Lower lobe of right lung (tissue), 2 donors: ENCODE measurements at regions not wholly inside any gene's neighbourhood (a gene's known extent, or its start where the extent isn't known, plus 50 kb on each side); places are given as distances from the start of the nearest gene placed in this dataset.

Source experiments
- ATAC-seq, 2 donors: fragments of 200-7000 bp; cut with Tn5 transposase; one replicate each; pipeline ENCODE4 v1.9.1; 2020 to 2022; ENCODE audit warnings: mild to moderate bottlenecking in 2 of 2, moderate library complexity in 2 of 2
- DNase-seq: peaks from one replicate; pipeline ENCODE4 v3.0.0-alpha.2; 2020
- H3K27ac ChIP-seq: fragments of 200-600 bp; one replicate; pipeline ENCODE4 v1.8.0; 2022
- H3K27me3 ChIP-seq: fragments of 200-600 bp; one replicate; pipeline ENCODE4 v1.8.0; 2022; ENCODE audit warnings: low read depth
- H3K36me3 ChIP-seq: fragments of 200-600 bp; one replicate; pipeline ENCODE4 v1.8.0; 2022; ENCODE audit warnings: mild to moderate bottlenecking
- H3K4me1 ChIP-seq: fragments of 200-600 bp; one replicate; pipeline ENCODE4 v1.8.0; 2022
- H3K4me3 ChIP-seq: fragments of 200-600 bp; one replicate; pipeline ENCODE4 v1.8.0; 2022; ENCODE audit warnings: mild to moderate bottlenecking
- H3K9me3 ChIP-seq: fragments of 200-600 bp; one replicate; pipeline ENCODE4 v1.8.0; 2022
- intact Hi-C: fragments of 100-400 bp; cut with DNase I; formaldehyde crosslinking; loops from one replicate; pipeline ENCODE4 v1.11.0; 2022
- TF ChIP-seq, protein P1 (sequence below): fragments of 200-600 bp; IDR thresholded peaks from one replicate; pipeline ENCODE4 v1.8.0; 2022; ENCODE audit warnings: antibody characterized with exemption, mild to moderate bottlenecking
- donor health status: DM: no; HTN: yes; CAD: no; lungs with severe emphysema.

DNA sequence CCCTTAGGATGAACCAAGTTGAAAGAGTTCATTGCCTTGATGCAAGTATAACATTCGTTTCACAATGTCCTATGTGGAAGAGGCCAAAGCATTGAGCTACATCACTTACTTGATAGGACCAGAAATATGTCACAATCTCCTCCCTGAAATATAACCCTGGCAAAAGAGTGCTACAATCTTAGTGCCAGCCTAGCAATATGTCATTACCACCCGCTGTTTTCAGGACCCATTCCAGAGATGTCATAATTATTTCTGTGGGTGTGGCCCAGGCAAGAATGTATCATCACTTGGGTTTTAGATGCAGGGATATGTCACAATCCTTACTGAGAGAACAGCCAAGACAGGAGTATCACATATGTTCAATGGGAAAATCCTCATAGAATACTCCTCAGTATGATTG is 915.0 kb upstream of the AMELY start:
- Histone ChIP-seq H3K36me3 (no peaks in the 10 kb centered on the region), H3K4me1 (no peaks in the 10 kb centered on the region), H3K27ac (no peak overlapping the region), H3K27me3 (no peaks in the 10 kb centered on the region), H3K4me3 (no peak overlapping the region), H3K9me3 (no peaks in the 10 kb centered on the region)
- intact Hi-C loops: no loop called here
- TF ChIP-seq, protein P1, sequence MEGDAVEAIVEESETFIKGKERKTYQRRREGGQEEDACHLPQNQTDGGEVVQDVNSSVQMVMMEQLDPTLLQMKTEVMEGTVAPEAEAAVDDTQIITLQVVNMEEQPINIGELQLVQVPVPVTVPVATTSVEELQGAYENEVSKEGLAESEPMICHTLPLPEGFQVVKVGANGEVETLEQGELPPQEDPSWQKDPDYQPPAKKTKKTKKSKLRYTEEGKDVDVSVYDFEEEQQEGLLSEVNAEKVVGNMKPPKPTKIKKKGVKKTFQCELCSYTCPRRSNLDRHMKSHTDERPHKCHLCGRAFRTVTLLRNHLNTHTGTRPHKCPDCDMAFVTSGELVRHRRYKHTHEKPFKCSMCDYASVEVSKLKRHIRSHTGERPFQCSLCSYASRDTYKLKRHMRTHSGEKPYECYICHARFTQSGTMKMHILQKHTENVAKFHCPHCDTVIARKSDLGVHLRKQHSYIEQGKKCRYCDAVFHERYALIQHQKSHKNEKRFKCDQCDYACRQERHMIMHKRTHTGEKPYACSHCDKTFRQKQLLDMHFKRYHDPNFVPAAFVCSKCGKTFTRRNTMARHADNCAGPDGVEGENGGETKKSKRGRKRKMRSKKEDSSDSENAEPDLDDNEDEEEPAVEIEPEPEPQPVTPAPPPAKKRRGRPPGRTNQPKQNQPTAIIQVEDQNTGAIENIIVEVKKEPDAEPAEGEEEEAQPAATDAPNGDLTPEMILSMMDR: no peak
- ATAC-seq (no peak), DNase-seq (no peak)

GRCh38 chrY:7825874-7826273 is 914.3 kb upstream of the AMELY start:
- Histone ChIP-seq H3K9me3 (no peaks in the 10 kb centered on the region), H3K4me1 (no peaks in the 10 kb centered on the region), H3K4me3 (no peak overlapping the region), H3K27me3 (no peaks in the 10 kb centered on the region), H3K27ac (no peak overlapping the region), H3K36me3 (no peaks in the 10 kb centered on the region)
- no peak for ATAC-seq
- TF ChIP-seq, protein P1: no peak
- DNase-seq: no peak
- intact Hi-C loops: no loop called here

DNA sequence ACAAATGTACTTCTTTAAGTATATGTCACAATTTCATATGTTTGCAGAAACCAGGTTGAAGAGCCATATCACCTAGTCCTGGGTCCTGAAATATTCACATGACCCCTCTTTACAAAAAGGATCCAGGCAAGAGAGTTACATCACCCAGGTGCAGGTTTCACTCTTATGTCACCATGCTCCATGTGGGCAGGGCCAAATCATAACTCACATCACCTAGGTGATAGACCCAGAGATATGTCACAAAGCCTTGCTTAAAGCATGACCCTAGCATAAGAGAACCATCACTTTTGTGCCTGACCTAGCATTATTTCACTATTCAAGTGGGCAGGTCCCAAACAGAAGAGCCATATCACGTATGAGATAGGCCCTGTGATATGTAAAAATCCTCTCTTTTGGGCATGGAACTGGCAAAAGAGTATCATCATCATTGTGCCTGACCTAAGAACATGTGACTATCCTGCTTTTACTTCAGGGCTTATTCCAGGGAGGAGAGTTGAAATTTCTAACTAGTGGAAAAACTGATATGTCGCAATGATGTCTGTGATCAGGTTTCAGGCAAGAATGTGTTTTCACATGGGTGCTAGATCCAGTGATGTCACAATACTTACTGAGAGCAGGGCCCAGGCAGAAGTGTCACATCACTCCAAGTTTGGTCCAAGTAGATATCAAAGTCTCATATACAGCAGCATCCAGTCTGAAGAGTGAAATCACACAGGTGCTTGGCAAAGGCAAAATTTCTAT is 909.9 kb upstream of the AMELY start:
- no peaks in the 10 kb centered on the region for H3K36me3 ChIP-seq
- intact Hi-C loops: no loop called here
- H3K27me3 ChIP-seq: no peaks in the 10 kb centered on the region
- H3K27ac ChIP-seq: no peak overlapping the region
- ATAC-seq (no peak), DNase-seq (no peak)
- TF ChIP-seq, protein P1: no peak
- H3K4me1 ChIP-seq: no peaks in the 10 kb centered on the region
- H3K9me3 ChIP-seq: no peaks in the 10 kb centered on the region
- H3K4me3 ChIP-seq: no peak overlapping the region

GRCh38 chrY:7818924-7819323 is 907.4 kb upstream of the AMELY start:
- TF ChIP-seq, protein P1: peak; percentile 31
- ATAC-seq: peak in 1 of 2 donors; percentile 42
- no peak overlapping the region for H3K4me3 ChIP-seq
- H3K4me1 ChIP-seq: no peaks in the 10 kb centered on the region
- intact Hi-C loops: no loop called here
- H3K27me3 ChIP-seq: no peaks in the 10 kb centered on the region
- H3K9me3 ChIP-seq: no peaks in the 10 kb centered on the region
- no peaks in the 10 kb centered on the region for H3K36me3 ChIP-seq
- DNase-seq: no peak
- no peak overlapping the region for H3K27ac ChIP-seq

- H3K27ac ChIP-seq: no peak overlapping the region
- no peak overlapping the region for H3K4me3 ChIP-seq
- no peaks in the 10 kb centered on the region for H3K27me3 ChIP-seq
- ATAC-seq: no peak
- no peaks in the 10 kb centered on the region for H3K36me3 ChIP-seq
- intact Hi-C loops: no loop called here
- H3K9me3 ChIP-seq: no peaks in the 10 kb centered on the region
- no peaks in the 10 kb centered on the region for H3K4me1 ChIP-seq
- TF ChIP-seq, protein P1: no peak
- no peak for DNase-seq
Observed at GRCh38 chrY:7816567-7816966, 905.0 kb upstream of the AMELY start.
